ENCODE measurements at regions not wholly inside any gene's neighbourhood (a gene's known extent, or its start where the extent isn't known, plus 50 kb on each side); places are given as distances from the start of the nearest gene placed in this dataset.

GRCh38 chr5:173804579-173804978 lies 83.6 kb upstream of the CPEB4 start:
- no peak for TF ChIP-seq CTCF (IDR thresholded peaks at IDR 0.05; ENCODE audit: partially characterized antibody, unreplicated experiment)
- DNase-seq: no peak
- peaks cover 4% of the 10 kb centered on the region for H3K36me3 Mint-ChIP-seq (ENCODE audit: unreplicated experiment)
- peaks cover 3% of the 10 kb centered on the region for H3K9me3 Mint-ChIP-seq (ENCODE audit: unreplicated experiment)
- H3K4me1 Mint-ChIP-seq (ENCODE audit: low read depth, unreplicated experiment): no peaks in the 10 kb centered on the region
- no peak overlapping the region for H3K4me3 Mint-ChIP-seq (ENCODE audit: unreplicated experiment)
- H3K27me3 Mint-ChIP-seq (ENCODE audit: unreplicated experiment): no peaks in the 10 kb centered on the region
- no peak overlapping the region for H3K27ac Mint-ChIP-seq (ENCODE audit: unreplicated experiment)

- peaks cover under 1% of the 10 kb centered on the region for H3K9me3 Mint-ChIP-seq (ENCODE audit: unreplicated experiment)
Observed at GRCh38 chr5:173806270-173807035, 81.7 kb upstream of the CPEB4 start.

GRCh38 chr5:173807181-173807655 lies 80.9 kb upstream of the CPEB4 start:
- H3K4me1 Mint-ChIP-seq (ENCODE audit: low read depth, unreplicated experiment): no peaks in the 10 kb centered on the region
- no peaks in the 10 kb centered on the region for H3K9me3 Mint-ChIP-seq (ENCODE audit: unreplicated experiment)
- H3K4me3 Mint-ChIP-seq (ENCODE audit: unreplicated experiment): no peak overlapping the region
- H3K27me3 Mint-ChIP-seq (ENCODE audit: unreplicated experiment): no peaks in the 10 kb centered on the region
- no peak for TF ChIP-seq CTCF (IDR thresholded peaks at IDR 0.05; ENCODE audit: partially characterized antibody, unreplicated experiment)
- H3K27ac Mint-ChIP-seq (ENCODE audit: unreplicated experiment): no peak overlapping the region
- no peak for DNase-seq
- H3K36me3 Mint-ChIP-seq (ENCODE audit: unreplicated experiment): peaks cover 13% of the 10 kb centered on the region

More at GRCh38 chr5:173806270-173807035, 81.7 kb upstream of the CPEB4 start:
- Mint-ChIP-seq H3K4me3 (ENCODE audit: unreplicated experiment) (no peak overlapping the region), H3K36me3 (ENCODE audit: unreplicated experiment) (peaks cover 13% of the 10 kb centered on the region), H3K27ac (ENCODE audit: unreplicated experiment) (no peak overlapping the region), H3K27me3 (ENCODE audit: unreplicated experiment) (no peaks in the 10 kb centered on the region), H3K4me1 (ENCODE audit: low read depth, unreplicated experiment) (no peaks in the 10 kb centered on the region)
- TF ChIP-seq CTCF (IDR thresholded peaks at IDR 0.05; ENCODE audit: partially characterized antibody, unreplicated experiment): no peak
- DNase-seq: no peak

DNA sequence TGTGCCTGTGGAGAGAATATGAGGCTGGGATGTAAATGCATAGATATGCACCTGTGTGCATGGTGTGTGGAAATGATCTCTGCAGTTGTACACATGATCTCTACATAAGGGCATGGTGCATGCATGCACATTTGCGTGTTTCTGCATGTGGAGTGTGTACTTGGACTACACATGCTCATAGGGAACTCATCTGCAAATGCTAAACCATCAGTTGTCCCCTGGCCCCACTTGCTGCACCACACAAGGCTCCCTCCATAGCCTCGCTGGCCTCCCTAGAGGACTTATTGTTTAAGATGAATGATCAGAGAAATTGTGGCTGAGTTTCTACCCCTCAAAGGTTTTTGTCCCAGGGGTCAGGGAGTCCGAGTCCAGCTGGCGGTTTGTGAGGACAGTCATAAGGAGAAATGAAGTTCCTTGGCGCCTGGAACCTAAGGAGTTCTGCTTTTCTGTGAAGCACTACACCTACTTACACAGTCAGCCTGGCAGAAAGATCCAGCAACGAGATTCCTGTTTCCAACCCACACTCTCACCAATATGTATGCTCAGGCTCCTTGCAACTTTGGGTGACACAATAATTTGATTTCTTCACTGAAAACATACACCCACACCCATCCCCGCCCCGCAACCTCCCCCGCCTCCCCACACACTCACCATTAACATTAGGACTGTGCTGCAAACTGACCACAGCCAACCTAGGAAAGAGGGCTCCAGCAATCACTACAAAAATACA lies 79.9 kb upstream of the CPEB4 start:
- H3K9me3 Mint-ChIP-seq (ENCODE audit: unreplicated experiment): no peaks in the 10 kb centered on the region
- H3K36me3 Mint-ChIP-seq (ENCODE audit: unreplicated experiment): peaks cover 13% of the 10 kb centered on the region
- H3K27ac Mint-ChIP-seq (ENCODE audit: unreplicated experiment): no peak overlapping the region
- H3K4me3 Mint-ChIP-seq (ENCODE audit: unreplicated experiment): no peak overlapping the region
- TF ChIP-seq CTCF (IDR thresholded peaks at IDR 0.05; ENCODE audit: partially characterized antibody, unreplicated experiment): no peak
- H3K4me1 Mint-ChIP-seq (ENCODE audit: low read depth, unreplicated experiment): no peaks in the 10 kb centered on the region
- DNase-seq: no peak
- H3K27me3 Mint-ChIP-seq (ENCODE audit: unreplicated experiment): no peaks in the 10 kb centered on the region

GRCh38 chr5:173809014-173809413 lies 79.1 kb upstream of the CPEB4 start:
- TF ChIP-seq CTCF (IDR thresholded peaks at IDR 0.05; ENCODE audit: partially characterized antibody, unreplicated experiment): no peak
- Mint-ChIP-seq H3K9me3 (ENCODE audit: unreplicated experiment) (no peaks in the 10 kb centered on the region), H3K36me3 (ENCODE audit: unreplicated experiment) (peaks cover 13% of the 10 kb centered on the region), H3K4me3 (ENCODE audit: unreplicated experiment) (no peak overlapping the region), H3K27ac (ENCODE audit: unreplicated experiment) (no peak overlapping the region), H3K4me1 (ENCODE audit: low read depth, unreplicated experiment) (no peaks in the 10 kb centered on the region), H3K27me3 (ENCODE audit: unreplicated experiment) (no peaks in the 10 kb centered on the region)
- DNase-seq: no peak
